OCI-LY1 (cell line): ENCODE measurements at regions not wholly inside any gene's neighbourhood (a gene's known extent, or its start where the extent isn't known, plus 50 kb on each side); places are given as distances from the start of the nearest gene placed in this dataset.

Experiments
- H2AFZ ChIP-seq: fragments of 200-600 bp; sonication (generic), shearing (Covaris generic); 2 replicates; pipeline ENCODE4 v1.6.0; 2014; ENCODE audit warnings: antibody characterized with exemption, mild to moderate bottlenecking, low read length
- H3F3A ChIP-seq: fragments of 200-600 bp; sonication (generic), shearing (Covaris generic); 2 replicates; pipeline ENCODE4 v1.6.0; 2014; ENCODE audit warnings: mild to moderate bottlenecking, antibody characterized with exemption, low read length, moderate library complexity; ENCODE audit not compliant: insufficient read depth
- H3K27ac ChIP-seq: fragments of 200-600 bp; sonication (generic); 2 replicates; pipeline ENCODE4 v1.5.1; 2014; ENCODE audit warnings: low read length, mixed run types, mild to moderate bottlenecking, low read depth; ENCODE audit not compliant: poor library complexity, severe bottlenecking
- H3K27me3 ChIP-seq: fragments of 200-600 bp; sonication (generic); 2 replicates; pipeline ENCODE4 v1.6.0; 2014; ENCODE audit warnings: antibody characterized with exemption, mild to moderate bottlenecking, low read length, moderate library complexity; ENCODE audit not compliant: insufficient read depth
- H3K36me3 ChIP-seq: fragments of 200-600 bp; sonication (generic); 2 replicates; pipeline ENCODE4 v1.6.1; 2014; ENCODE audit warnings: mild to moderate bottlenecking, antibody characterized with exemption, low read length, moderate library complexity, mixed read lengths; ENCODE audit not compliant: insufficient read depth
- H3K4me1 ChIP-seq: fragments of 200-600 bp; sonication (generic); 2 replicates; pipeline ENCODE4 v1.5.1; 2014; ENCODE audit warnings: mild to moderate bottlenecking, low read length, moderate library complexity; ENCODE audit not compliant: insufficient read depth, severe bottlenecking
- H3K4me2 ChIP-seq: fragments of 200-600 bp; sonication (generic), shearing (Covaris generic); 2 replicates; pipeline ENCODE4 v1.6.1; 2014; ENCODE audit warnings: low read length
- H3K4me3 ChIP-seq: fragments of 200-600 bp; sonication (generic); 2 replicates; pipeline ENCODE4 v1.5.1; 2014; ENCODE audit warnings: low read length, low read depth, mild to moderate bottlenecking, mixed read lengths; ENCODE audit not compliant: poor library complexity, severe bottlenecking
- H3K79me2 ChIP-seq: fragments of 200-600 bp; shearing (Covaris generic); 2 replicates; pipeline ENCODE4 v1.6.1; 2016; ENCODE audit warnings: mixed run types, low read length, mixed read lengths; ENCODE audit not compliant: insufficient read depth
- H3K9ac ChIP-seq: fragments of 200-600 bp; sonication (generic), shearing (Covaris generic); 2 replicates; pipeline ENCODE4 v1.6.1; 2014; ENCODE audit warnings: mild to moderate bottlenecking, low read length, mixed read lengths
- H3K9me2 ChIP-seq: fragments of 200-600 bp; sonication (generic), shearing (Covaris generic); 2 replicates; pipeline ENCODE4 v1.6.1; 2014; ENCODE audit warnings: low read depth, mild to moderate bottlenecking, low read length, mixed read lengths
- H3K9me3 ChIP-seq: fragments of 200-600 bp; shearing (Covaris generic); 2 replicates; pipeline ENCODE4 v1.6.1; 2014; ENCODE audit warnings: low read length, mixed read lengths
- H4K20me1 ChIP-seq: fragments of 200-600 bp; sonication (generic), shearing (Covaris generic); 2 replicates; pipeline ENCODE4 v1.6.0; 2016; ENCODE audit warnings: mild to moderate bottlenecking, low read length; ENCODE audit not compliant: insufficient read depth
- CTCF ChIP-seq: fragments of 200-600 bp; sonication (generic), shearing (Covaris generic); IDR thresholded peaks from 2 replicates; pipeline ENCODE4 v1.5.1; 2017; ENCODE audit warnings: mild to moderate bottlenecking, antibody characterized with exemption, low read length, moderate library complexity, mixed read lengths
- EZH2 ChIP-seq: fragments of 200-600 bp; sonication (generic), shearing (Covaris generic); IDR thresholded peaks from 2 replicates; pipeline ENCODE4 v1.8.0; 2017; ENCODE audit warnings: borderline replicate concordance, mixed run types, mild to moderate bottlenecking, antibody characterized with exemption, low read length, moderate library complexity, mixed read lengths

GRCh38 chr11:33646629-33647028 lies 54.0 kb downstream of the C11orf91 start:
- no peaks in the 10 kb centered on the region for H3K36me3 ChIP-seq
- H3K27ac ChIP-seq: no peak overlapping the region
- no peaks in the 10 kb centered on the region for H3K9me2 ChIP-seq
- no peaks in the 10 kb centered on the region for H3K4me1 ChIP-seq
- H3K4me3 ChIP-seq: no peak overlapping the region
- H2AFZ ChIP-seq: no peak overlapping the region
- no peak overlapping the region for H3K4me2 ChIP-seq
- no peaks in the 10 kb centered on the region for H3K9me3 ChIP-seq
- H3K79me2 ChIP-seq: no peaks in the 10 kb centered on the region
- H3K9ac ChIP-seq: no peak overlapping the region
- H4K20me1 ChIP-seq: no peaks in the 10 kb centered on the region
- H3F3A ChIP-seq: no peaks in the 10 kb centered on the region
- H3K27me3 ChIP-seq: no peaks in the 10 kb centered on the region
- TF ChIP-seq CTCF (no peak), EZH2 (no peak)

- H3K4me3 ChIP-seq: no peak overlapping the region
- no peak overlapping the region for H2AFZ ChIP-seq
- no peaks in the 10 kb centered on the region for H4K20me1 ChIP-seq
- no peaks in the 10 kb centered on the region for H3K36me3 ChIP-seq
- no peak overlapping the region for H3K9ac ChIP-seq
- H3F3A ChIP-seq: no peaks in the 10 kb centered on the region
- no peaks in the 10 kb centered on the region for H3K9me2 ChIP-seq
- H3K4me2 ChIP-seq: no peak overlapping the region
- TF ChIP-seq CTCF: no peak
- no peak for TF ChIP-seq EZH2
- no peaks in the 10 kb centered on the region for H3K9me3 ChIP-seq
- H3K4me1 ChIP-seq: no peaks in the 10 kb centered on the region
- no peaks in the 10 kb centered on the region for H3K27me3 ChIP-seq
- H3K79me2 ChIP-seq: no peaks in the 10 kb centered on the region
- no peak overlapping the region for H3K27ac ChIP-seq
These were observed 54.5 kb downstream of the C11orf91 start for GRCh38 chr11:33646168-33646567.

DNA sequence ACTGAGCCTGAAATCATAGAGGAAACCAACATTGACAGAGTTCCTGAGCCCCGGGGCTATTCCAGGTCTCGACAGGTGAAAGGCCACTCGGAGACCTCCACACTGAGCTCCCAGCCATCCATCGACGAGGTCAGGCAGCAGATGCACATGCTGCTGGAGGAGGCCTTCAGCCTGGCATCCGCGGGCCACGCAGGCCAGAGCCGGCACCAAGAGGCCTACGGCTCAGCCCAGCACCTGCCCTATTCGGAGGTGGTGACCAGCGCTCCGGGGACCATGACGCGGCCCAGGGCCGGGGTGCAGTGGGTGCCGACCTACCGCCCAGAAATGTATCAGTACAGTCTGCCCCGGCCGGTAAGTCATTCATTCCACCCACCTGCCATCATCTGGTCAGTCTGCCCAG lies 54.9 kb downstream of the C11orf91 start:
- Histone ChIP-seq H3K4me3 (no peak overlapping the region), H3K27ac (no peak overlapping the region), H3K9me2 (no peaks in the 10 kb centered on the region), H2AFZ (no peak overlapping the region), H3K4me1 (no peaks in the 10 kb centered on the region), H3K27me3 (no peaks in the 10 kb centered on the region), H3F3A (no peaks in the 10 kb centered on the region), H4K20me1 (no peaks in the 10 kb centered on the region), H3K9me3 (no peaks in the 10 kb centered on the region), H3K79me2 (no peaks in the 10 kb centered on the region), H3K9ac (no peak overlapping the region), H3K36me3 (no peaks in the 10 kb centered on the region), H3K4me2 (no peak overlapping the region)
- no peak for TF ChIP-seq EZH2

GRCh38 chr11:33643167-33643824 lies 57.3 kb downstream of the C11orf91 start:
- H3K27me3 ChIP-seq: no peaks in the 10 kb centered on the region

More at GRCh38 chr11:33643167-33643824, 57.3 kb downstream of the C11orf91 start:
- Histone ChIP-seq H3K79me2 (no peaks in the 10 kb centered on the region), H3K4me3 (no peak overlapping the region), H3K9ac (no peak overlapping the region), H3K4me2 (no peak overlapping the region), H2AFZ (no peak overlapping the region), H3K9me3 (peaks cover 5% of the 10 kb centered on the region; the same call in 1 of the 2 replicates), H3K4me1 (no peaks in the 10 kb centered on the region), H3K9me2 (no peaks in the 10 kb centered on the region), H3F3A (no peaks in the 10 kb centered on the region), H3K27ac (no peak overlapping the region), H4K20me1 (no peaks in the 10 kb centered on the region), H3K36me3 (no peaks in the 10 kb centered on the region)
- TF ChIP-seq EZH2: no peak
- TF ChIP-seq CTCF: no peak
